Astrocyte of the cerebellum (primary cell): ENCODE measurements at regions not wholly inside any gene's neighbourhood (a gene's known extent, or its start where the extent isn't known, plus 50 kb on each side); places are given as distances from the start of the nearest gene placed in this dataset.

Experiments
- DNase-seq: peaks from one replicate; pipeline ENCODE4 v3.0.0-alpha.2; 2011; ENCODE audit warnings: low read depth
- H3K4me3 ChIP-seq: 2 replicates; pipeline ENCODE4 v1.5.1; 2011; ENCODE audit warnings: mild to moderate bottlenecking, low read depth, low read length, moderate library complexity
- CTCF ChIP-seq: IDR thresholded peaks from 2 replicates; pipeline ENCODE4 v1.5.1; 2012; ENCODE audit warnings: low read length, low read depth, moderate library complexity, mild to moderate bottlenecking; ENCODE audit errors: missing control alignments
- in situ Hi-C: cut with HindIII; loops from 2 replicates; pipeline ENCODE4 v1.10.0; 2017; ENCODE audit warnings: low sequenced_read_pairs

GRCh38 chr11:10634407-10634806, 59.1 kb downstream of the IRAG1 start:
- in situ Hi-C loops: no loop called here
- no peak overlapping the region for H3K4me3 ChIP-seq
- no peak for TF ChIP-seq CTCF
- DNase-seq: no peak

- TF ChIP-seq CTCF: no peak
- DNase-seq: no peak
- H3K4me3 ChIP-seq: no peak overlapping the region
- in situ Hi-C loops: no loop called here
These were observed 60.3 kb downstream of the IRAG1 start for GRCh38 chr11:10633261-10633660.

- in situ Hi-C loops: no loop called here
- DNase-seq: no peak
- TF ChIP-seq CTCF: no peak
- no peak overlapping the region for H3K4me3 ChIP-seq
These were observed 61.1 kb downstream of the IRAG1 start for GRCh38 chr11:10632483-10632882.

GRCh38 chr11:10631761-10632160, 61.8 kb downstream of the IRAG1 start:
- DNase-seq: no peak

GRCh38 chr11:10629411-10630002, 61.0 kb upstream of the LYVE1 start:
- H3K4me3 ChIP-seq: no peak overlapping the region
- no peak for DNase-seq
- in situ Hi-C loops: no loop called here
- no peak for TF ChIP-seq CTCF

More at GRCh38 chr11:10631761-10632160, 61.8 kb downstream of the IRAG1 start:
- no peak for TF ChIP-seq CTCF
- H3K4me3 ChIP-seq: no peak overlapping the region
- in situ Hi-C loops: no loop called here

GRCh38 chr11:10628508-10629236, 60.2 kb upstream of the LYVE1 start:
- in situ Hi-C loops: no loop called here
- DNase-seq: no peak
- TF ChIP-seq CTCF: no peak
- no peak overlapping the region for H3K4me3 ChIP-seq
